GM19455 (cell line): ENCODE measurements at regions not wholly inside any gene's neighbourhood (a gene's known extent, or its start where the extent isn't known, plus 50 kb on each side); places are given as distances from the start of the nearest gene placed in this dataset.
"Not testable (repeated sequence)": the region's sequence is repeated elsewhere in the genome, so short reads cannot be mapped to it uniquely, and the experiment has no call there.

Source experiments
- ATAC-seq: cut with Tn5 transposase; IDR thresholded peaks from one replicate; pipeline ENCODE4 v1.9.1; 2021; ENCODE audit not compliant: unreplicated experiment

DNA sequence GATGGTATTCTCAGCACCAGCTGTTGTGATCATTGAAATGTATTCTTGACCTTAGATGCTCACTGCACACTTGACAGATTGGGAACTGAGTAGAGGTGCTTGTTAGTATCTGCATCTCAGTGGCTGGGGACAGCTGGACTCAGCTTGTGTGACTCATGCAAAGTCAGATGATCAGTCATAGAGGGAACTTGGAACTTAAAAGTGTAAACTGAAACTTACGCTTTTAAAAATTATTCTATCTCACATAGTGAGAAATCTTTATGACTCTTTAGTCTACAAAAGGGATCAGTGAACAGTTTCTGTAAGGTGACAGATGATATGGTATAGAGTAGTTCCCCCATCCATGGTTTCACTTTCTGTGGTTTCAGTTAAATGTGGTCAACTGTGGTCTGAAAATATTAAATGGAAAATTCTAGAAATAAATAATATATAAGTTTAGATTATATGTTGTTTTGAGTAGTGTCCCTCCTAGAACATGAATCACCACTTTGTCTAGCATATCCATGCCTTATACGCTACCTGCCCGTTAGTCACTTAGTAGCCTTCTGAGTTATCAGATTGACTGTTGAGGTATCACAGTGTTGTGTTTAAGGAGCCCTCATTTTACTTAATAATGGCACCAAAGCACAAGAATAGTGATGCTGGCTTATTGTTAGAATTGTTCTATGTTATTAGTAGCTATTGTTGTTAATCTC is 135.6 kb upstream of the ZNF658 start:
- ATAC-seq: peak; percentile 99

DNA sequence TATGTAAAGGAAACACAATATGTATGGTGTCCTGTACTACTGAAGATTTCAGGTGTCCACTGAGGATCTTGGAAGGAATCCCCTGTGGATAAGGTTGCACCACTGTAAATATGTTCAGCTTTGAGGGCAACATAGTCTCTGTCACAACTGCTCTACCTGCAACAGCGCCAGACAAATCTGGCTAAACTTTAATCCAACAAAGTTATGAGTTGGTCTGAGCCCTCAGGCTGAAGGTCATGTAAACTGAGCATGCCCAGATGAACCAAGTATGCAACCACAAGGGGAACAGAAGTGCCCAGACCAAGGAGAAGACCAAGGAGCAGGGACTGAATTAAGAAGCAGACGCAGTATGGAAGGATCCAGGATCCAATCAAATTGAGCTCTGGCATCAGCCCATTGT is 135.0 kb upstream of the ZNF658 start:
- not testable (repeated sequence) for ATAC-seq

DNA sequence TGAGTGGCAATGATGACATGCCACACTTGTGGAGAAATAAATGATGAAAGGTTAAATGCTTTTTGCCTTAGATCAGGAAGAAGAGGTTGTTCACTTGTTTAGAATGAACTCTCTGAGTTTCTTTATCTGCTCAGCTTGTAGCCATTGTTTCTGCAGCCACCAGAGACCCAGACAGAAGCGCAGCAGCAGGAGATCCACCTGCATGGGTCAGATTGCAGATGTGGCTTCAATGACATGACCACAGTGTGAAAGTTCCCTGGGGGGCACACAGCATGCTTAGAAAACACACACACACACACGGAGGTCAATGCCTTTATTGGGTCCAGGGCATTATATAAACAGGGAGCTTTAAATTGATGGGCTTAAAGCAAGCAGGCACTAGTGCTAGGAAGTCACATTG is 129.0 kb upstream of the ZNF658 start:
- ATAC-seq: not testable (repeated sequence)

DNA sequence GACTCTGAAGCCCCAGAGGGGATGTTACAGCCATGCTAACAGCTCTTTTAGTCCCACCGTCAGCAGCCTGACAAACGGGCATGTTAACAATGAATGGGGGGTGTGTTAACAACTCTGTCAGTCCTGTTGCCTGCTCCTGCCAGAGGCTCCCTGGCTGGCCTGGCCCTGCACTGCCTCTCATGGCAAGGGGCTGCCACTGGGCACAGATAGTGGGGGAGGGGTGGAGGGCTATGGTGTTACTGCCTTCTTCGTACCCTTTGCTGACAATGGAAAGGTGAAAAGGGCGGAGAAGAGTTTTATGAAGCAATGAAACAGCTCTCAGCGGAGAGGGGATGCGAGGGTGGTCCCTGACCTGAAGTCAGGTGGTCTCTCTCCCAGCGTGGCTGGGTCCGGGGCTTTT is 125.9 kb upstream of the ZNF658 start:
- not testable (repeated sequence) for ATAC-seq

DNA sequence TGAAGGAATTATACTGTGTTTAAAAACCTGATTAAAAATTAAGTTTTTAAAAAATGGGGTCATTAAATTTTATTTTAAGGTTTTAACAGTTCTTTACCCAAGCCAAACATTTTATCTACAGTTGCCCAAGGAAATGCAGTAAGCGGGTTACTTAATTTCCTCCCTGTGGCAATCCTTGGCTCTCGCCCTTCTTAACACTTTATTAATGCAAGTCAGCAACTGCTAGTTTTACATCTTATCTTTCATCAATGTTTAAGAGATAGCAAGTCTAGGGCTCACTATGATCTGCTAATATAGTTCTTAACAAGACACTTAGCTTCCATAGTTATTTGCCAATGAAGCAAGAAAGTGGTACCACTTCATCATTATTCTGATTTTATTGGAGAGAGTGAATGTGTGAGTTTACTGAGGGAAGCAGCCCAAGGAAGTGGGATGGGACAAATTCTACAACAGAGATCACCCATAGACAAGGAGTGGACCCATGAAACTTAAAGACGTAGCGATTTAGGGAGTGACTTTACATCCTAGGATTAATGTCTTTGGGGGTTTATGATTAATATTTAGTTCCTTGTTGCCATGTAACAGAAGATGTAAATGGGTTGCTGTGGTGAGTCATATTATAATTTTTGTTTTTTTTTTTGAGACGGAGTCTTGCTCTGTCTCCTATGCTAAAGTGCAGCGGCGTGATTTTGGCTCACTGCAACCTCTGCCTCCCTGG is 120.4 kb upstream of the ZNF658 start:
- ATAC-seq: not testable (repeated sequence)

DNA sequence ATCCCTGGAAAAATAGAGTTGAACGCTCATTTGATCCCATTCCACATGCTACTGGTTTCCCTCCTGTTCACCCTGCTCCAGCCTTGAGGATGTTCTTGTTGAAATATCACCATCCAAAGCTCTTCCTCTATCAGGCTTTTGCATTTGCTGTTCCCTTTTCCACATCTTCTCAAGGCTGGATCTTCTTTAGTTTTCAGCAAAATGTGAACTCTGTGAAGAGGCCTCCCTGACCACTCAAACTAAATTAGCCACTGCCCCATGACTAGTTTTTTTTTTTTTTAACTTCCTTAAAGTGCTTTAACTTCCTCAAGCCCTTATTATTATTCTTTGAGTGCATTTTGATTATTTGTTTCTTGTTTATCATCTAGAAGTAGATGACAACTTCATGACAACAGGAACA is 119.3 kb upstream of the ZNF658 start:
- ATAC-seq: not testable (repeated sequence)

DNA sequence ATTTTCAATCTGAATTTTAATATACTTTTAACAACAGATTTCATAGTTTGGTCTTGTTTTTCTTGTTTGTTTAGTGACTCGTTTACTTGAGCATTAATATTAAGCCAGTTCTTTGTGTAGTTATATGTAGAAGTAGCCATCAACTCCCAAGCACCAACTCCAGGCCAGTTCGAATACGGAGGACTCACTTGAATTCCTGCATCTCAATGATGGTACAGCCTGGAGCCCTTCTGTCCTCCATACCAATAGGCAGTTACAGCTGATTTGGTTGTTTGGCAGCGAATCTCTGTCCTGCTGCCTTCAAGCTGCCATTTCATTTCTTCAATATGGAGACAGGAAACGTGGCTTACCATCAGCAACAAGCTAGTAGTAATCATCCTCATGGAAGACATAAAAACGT is 118.5 kb upstream of the ZNF658 start:
- ATAC-seq: not testable (repeated sequence)

DNA sequence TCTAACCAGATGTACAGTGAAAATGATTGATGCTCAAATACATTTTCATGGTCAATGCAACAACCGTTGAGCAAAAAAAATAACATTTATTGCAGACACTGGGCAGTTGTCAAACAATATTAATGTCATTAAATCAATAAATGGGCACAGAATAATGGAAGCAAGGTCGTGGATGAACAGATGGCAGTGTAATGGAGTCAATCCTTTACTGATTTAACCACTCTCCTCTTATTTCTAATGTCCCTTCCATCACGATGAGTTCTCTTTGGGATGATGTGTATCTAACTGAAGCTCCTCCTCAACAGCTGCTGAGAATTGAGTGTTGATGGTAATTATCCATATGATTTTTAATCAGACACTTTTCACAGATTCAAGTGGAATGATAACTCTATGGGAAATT is 114.9 kb upstream of the ZNF658 start:
- ATAC-seq: not testable (repeated sequence)

DNA sequence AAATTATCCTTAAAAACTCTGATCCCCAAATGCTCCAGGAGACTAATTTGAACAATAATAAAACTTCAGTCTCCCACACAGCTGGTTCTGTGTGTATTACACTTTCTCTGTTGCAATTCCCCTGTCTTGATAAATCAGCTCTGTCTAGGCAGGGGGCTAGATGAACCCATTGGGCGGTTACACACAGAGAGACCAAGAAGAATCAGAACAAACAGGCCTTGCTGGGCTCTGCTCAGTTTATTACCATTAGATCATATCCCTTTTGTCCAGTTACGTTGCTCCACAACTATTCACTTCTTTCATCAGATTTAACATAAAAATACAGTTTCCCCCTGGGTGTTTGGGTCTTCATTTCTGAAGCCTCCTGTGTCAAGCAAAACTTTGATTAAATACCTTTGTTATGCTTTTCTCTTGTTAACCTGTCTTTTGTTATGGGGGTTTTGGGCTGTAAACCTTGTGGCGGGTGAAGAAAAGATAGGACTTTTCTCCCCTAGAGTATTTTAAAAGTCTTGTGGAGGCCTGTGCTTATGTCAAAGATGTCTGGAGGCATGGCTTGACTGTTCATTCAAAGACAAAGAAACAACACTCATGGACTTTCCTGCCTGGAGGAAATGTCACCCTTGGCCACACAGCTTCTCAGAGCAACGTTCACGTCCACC is 109.3 kb upstream of the ZNF658 start:
- not testable (repeated sequence) for ATAC-seq

DNA sequence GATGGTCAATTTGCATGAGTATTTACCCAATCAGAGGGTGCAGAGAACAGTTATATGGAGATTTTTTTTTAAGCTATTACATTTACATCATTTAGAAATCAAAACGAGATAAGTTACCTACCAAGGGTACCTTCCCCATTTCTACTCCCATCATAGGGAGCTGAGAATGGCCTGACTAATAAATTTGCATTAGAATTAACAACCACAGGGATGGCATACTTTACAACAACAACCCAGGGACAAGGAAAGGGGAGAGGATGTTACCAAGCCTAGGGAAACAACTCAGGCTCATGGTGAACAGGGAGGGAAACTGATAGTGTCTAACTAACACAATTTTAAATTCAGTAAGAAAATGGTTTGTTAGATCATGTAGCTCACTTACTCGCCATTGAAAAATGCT is 105.8 kb upstream of the ZNF658 start:
- ATAC-seq: not testable (repeated sequence)

DNA sequence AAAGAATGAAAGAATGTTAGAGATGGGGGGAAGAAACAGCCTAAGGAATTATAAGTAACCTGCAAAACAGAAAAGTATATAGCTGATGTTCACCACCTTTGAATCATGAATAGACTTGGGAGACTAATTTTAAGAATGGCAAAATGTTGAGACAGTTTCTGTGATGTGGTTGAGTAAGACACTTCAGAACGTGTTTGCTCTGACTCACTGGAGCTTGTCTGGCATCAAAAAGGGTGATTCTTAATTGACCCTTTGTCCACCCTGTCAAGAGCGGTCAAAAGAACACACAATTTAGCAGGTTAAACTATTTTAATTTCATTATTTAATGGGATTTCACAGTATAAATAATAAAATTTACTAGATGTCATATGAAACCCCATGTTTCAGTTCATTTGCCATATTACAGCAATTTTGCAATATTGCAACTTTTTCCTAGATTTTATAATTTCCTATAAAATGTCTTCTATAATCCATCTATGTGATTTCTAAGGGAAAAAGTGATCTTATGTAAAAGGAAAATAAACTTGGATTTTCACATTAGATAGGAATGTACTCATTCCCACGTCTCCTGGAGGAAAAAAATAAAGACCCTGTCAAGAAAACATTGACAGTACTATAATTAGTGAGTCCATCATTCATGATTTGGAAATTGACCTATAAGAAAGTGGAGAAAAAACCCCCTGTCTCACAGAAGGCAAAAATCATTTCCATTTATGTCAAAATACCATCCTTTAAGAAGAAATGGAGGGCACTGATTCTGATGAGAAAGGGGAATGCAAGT is 104.6 kb upstream of the ZNF658 start:
- ATAC-seq: not testable (repeated sequence)

DNA sequence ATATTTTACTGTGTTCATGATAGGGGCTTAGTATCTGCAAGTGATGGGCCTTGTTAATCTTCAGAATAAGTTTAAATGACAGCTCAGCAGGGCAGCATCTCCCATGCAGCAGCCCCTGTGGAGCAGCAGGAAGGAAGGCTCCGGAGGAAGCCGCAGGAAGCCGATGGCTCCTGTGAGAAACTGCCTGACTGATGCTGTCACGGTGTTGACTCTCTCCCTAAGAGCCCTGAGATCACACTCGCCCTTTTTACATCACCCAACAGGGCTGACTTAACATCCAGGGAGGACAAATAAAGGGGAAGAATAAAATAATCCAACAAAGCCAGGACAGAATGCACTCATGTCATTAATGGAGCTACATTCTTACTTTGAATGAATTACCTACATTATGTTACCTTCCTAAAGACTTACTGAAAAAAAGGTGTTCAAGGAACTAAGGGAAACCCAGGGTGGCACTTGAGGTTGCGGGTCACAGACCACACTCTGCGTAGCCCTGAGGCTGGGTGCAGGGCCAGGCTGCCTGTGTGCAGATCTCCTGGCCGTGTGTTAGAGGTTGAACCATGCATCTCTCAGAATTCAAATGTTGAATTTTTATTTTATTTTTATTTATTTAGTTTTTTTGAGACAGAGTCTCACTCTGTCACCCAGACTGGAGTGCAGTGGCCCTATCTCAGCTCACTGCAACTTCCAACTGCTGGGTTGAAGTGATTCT is 102.5 kb upstream of the ZNF658 start:
- not testable (repeated sequence) for ATAC-seq

DNA sequence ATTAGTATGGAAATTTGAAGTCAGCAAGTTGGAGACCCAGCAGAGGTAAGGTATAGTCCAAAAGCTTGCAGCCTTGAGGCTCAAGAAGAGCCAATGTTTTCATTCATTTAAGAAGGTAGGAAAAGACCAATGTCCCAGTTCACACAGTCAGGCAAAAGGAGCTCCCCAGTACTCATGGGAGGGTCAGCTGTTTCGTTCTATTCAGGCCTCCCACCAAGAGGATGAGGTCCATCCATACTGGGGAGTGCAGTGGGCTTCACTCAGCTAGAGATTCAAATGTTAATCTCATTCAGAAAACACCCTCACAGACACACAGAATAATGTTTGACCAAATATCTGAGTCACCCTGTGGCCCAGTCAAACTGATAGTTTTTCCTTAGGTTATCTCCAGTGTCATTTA is 96.9 kb upstream of the ZNF658 start:
- not testable (repeated sequence) for ATAC-seq

DNA sequence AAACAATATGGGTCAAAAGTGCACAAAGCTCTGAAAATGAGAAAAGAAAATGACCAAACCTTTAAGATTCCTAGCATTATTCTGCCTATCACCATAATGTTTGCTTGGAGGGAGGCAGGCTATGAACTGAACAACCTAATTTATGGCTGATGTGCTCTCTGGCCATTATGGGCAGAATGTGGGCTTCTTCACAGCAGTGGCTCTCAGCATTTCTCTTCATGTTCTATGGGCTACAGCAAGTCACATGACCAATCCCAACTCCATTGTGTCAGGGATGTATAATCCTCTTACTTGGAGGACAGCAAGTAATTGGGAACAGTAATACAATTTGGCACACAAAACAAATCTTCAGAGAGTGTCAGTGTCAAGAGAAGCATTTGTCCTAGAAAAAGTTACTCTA is 90.3 kb upstream of the ZNF658 start:
- ATAC-seq: not testable (repeated sequence)

DNA sequence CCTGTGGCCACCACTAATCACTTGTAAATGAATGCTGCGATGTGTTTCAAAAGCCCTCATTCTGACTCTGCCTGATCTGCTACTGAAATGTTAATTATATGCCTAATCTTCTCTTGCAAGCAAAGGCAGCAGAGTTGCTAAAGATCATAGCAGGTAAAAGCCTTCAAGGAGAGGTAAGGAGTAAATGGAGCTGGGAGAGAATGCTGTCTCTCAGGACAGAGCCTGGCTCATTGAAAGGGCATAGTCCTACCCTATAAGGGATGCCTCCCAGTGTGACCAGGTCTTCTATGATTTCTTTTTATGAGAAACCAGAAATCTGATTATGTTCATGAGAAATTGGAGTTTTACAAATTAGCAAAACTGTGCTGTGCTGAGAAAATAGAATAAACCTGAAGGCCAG is 88.2 kb upstream of the ZNF658 start:
- not testable (repeated sequence) for ATAC-seq

DNA sequence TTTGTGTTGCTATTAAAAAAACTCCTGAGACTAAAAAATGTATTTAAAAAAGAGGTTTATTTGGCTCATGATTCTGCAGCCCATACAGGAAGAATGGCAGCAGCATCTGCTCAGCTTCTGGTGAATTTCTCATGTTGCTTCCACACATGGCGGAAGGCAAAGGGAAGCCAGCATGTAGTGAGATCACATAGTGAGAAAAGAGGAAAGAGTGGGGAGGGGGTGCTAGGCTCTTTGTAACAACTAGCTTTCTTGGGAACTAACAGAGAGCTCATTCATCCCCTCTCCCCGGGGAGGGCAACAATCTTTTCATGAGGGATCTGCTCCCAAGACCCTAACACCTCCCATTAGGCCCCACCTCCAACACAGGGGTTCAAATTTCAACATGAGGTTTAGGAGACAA is 87.6 kb upstream of the ZNF658 start:
- ATAC-seq: not testable (repeated sequence)

DNA sequence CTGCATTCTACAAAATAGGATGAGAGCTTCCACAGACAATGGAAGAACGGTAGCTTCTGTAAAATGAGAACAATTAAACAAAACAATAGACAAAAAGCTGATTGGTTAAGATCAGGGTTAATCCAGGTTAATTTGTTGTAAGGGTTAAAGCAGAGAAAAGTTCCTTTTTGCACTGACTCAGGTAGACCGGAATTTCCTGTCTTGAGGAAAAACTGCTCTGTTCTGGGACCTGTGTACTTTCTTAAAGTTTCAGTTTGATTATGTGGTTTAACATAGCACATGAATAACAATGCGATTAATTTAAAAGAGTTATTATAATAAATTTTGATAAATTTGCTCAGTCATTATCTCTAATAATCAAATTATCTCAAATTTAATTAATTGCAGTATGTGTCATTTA is 86.5 kb upstream of the ZNF658 start:
- not testable (repeated sequence) for ATAC-seq

DNA sequence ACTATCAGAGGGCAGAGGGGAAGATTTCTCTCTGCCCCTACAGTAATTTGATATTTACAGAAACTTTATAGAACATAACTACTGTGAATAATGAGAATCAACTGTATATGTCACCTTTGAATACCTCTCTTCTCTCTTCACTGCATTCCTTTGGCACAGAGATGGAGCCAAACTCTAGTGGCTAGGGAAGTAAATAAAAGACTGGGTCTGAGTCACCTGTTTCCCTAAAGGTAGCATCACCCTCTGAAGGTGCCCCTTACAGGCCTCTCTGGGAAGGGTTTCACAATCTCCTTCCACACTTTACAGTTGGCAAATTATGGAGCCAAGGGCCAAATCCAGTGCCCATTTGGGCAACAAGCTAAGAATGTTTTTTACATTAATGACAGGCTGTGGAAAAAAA is 81.0 kb upstream of the ZNF658 start:
- not testable (repeated sequence) for ATAC-seq

DNA sequence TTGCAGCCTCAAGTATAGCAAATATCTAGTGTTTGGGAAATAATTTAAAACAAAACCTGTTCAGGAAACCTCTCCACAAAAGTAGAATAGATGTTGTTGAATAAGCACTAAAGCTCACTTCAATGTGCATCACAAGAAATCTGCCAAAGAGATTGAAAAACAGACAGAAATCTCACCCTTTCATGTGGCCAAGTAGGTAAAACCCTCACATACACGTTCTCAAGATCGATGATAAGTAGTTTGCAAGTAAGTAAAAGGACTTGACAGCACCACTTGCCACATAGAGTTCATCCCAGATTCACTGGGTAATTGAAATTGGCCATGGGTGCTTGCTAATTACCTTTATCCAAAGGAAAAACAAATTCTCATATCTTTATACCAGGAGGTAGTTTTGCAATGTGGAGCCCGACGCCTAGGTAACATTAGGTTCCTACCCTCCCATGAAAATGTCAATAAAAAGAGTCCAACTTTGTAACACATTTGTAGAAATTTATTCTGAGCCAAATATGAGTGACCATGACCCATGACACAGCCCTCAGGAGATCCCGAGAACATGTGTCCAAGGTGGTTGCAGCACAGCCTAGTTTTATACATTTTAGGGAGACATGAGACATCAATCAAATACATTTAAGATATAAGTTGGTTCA is 80.4 kb upstream of the ZNF658 start:
- ATAC-seq: not testable (repeated sequence)

DNA sequence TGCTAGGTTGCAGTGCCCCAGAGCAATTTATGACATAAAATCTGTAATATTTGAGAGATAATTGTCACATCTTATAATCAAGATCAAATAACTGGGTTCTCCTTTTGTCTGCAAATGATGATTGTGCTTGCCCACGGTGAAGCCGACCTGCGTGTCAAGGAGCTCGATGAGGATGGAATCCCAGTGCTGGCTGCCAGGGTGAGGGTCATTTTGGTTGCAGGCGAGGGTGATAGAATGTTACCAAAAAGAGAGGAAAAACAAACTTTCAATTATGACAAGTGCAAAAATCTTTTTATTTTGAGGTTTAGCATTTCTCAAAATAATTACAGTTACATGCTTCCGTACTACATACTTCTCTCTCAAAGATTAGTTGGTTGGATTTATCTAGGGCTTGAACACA is 76.4 kb upstream of the ZNF658 start:
- ATAC-seq: not testable (repeated sequence)
